Upper lobe of left lung (tissue), 6 donors: ENCODE measurements at regions not wholly inside any gene's neighbourhood (a gene's known extent, or its start where the extent isn't known, plus 50 kb on each side); places are given as distances from the start of the nearest gene placed in this dataset.

ENCODE experiments used
- ATAC-seq, 2 donors: fragments of 200-7000 bp; cut with Tn5 transposase; one replicate each; pipeline ENCODE4 v1.9.1; 2022; ENCODE audit warnings: mild to moderate bottlenecking in 2 of 2, moderate library complexity in 2 of 2; ENCODE audit not compliant: low FRiP score in 2 of 2
- DNase-seq, 2 donors: peaks; one replicate each; pipeline ENCODE4 v3.0.0-alpha.2; 2019 to 2020
- H3K27ac ChIP-seq, 4 donors: fragments of 200-600 bp; sonication (generic); one replicate each; pipeline ENCODE4 v1.5.1; 2016 to 2019
- H3K27me3 ChIP-seq, 4 donors: fragments of 200-600 bp; sonication (generic); one replicate each; pipeline ENCODE4 v1.5.1; 2017 to 2019
- H3K36me3 ChIP-seq, 4 donors: fragments of 200-600 bp; sonication (generic); one replicate each; pipeline ENCODE4 v1.5.1; 2016 to 2019
- H3K4me1 ChIP-seq, 4 donors: fragments of 200-600 bp; sonication (generic); one replicate each; pipeline ENCODE4 v1.5.1; 2018 to 2019
- H3K4me3 ChIP-seq, 4 donors: fragments of 200-600 bp; sonication (generic); one replicate each; pipeline ENCODE4 v1.5.1; 2017 to 2019; ENCODE audit warnings: mild to moderate bottlenecking in 2 of 4, moderate library complexity in 1 of 4
- H3K9me3 ChIP-seq, 4 donors: fragments of 200-600 bp; sonication (generic); one replicate each; pipeline ENCODE4 v1.5.1; 2018 to 2019
- EP300 ChIP-seq, 4 donors: sonication (generic); formaldehyde crosslinking; IDR thresholded peaks; one replicate each; pipeline ENCODE4 v1.5.1; 2017; ENCODE audit warnings: antibody characterized with exemption in 4 of 4, control low read depth in 2 of 4
- POLR2A ChIP-seq, 4 donors: fragments of 450-650 bp; IDR thresholded peaks; one replicate each; pipeline ENCODE4 v1.5.1; 2016 to 2017; ENCODE audit warnings: antibody characterized with exemption in 4 of 4, mild to moderate bottlenecking in 2 of 4
- POLR2AphosphoS5 ChIP-seq, 2 donors: sonication (generic); formaldehyde crosslinking; IDR thresholded peaks; one replicate each; pipeline ENCODE4 v1.5.1; 2017; ENCODE audit warnings: antibody characterized with exemption in 2 of 2
- WGBS, 2 donors: methylation state at CpG; one replicate each; pipeline ENCODE4 v1.1.5; 2017 to 2018; 5-methylcytosine and 5-hydroxymethylcytosine counted together
- TF ChIP-seq, protein P1 (sequence below), 6 experiments: fragments of 450-650 bp in 4 of 6; fragments of 200-600 bp in 2 of 6; sonication (generic) in 2 of 6; IDR thresholded peaks; one replicate each; pipeline ENCODE4 v1.5.1; 2016 to 2019; ENCODE audit warnings: antibody characterized with exemption in 6 of 6
- donor health status: DM: no; HTN: no; CAD: no; lungs with moderate emphysema.
- donor health status: DM: no; HTN: yes; CAD: no; lungs with severe emphysema.

DNA sequence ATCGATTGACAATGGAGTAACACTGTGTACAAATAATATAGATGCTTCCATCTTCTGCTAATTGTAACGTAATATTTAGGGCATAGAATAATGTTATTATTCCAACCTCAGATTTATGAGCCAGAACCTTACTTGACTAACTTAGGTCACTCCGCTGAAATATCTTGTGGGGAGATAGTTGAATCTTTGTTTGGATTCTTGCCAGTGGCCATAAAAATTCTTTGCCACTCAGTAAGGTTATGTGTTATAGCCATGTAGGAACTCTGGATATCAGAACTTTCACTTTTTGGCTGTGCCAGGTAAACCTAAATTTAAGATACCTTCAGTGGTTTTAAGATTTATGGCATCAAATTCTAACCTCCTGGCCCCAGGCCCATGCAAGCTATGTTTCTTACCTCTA is 197.6 kb downstream of the WDR11 start:
- ATAC-seq, result no peak
- no peak overlapping the region for H3K27ac ChIP-seq
- no peak for TF ChIP-seq EP300 (IDR thresholded peaks at IDR 0.05)
- TF ChIP-seq POLR2A (IDR thresholded peaks at IDR 0.05), result no peak
- TF ChIP-seq, protein P1, sequence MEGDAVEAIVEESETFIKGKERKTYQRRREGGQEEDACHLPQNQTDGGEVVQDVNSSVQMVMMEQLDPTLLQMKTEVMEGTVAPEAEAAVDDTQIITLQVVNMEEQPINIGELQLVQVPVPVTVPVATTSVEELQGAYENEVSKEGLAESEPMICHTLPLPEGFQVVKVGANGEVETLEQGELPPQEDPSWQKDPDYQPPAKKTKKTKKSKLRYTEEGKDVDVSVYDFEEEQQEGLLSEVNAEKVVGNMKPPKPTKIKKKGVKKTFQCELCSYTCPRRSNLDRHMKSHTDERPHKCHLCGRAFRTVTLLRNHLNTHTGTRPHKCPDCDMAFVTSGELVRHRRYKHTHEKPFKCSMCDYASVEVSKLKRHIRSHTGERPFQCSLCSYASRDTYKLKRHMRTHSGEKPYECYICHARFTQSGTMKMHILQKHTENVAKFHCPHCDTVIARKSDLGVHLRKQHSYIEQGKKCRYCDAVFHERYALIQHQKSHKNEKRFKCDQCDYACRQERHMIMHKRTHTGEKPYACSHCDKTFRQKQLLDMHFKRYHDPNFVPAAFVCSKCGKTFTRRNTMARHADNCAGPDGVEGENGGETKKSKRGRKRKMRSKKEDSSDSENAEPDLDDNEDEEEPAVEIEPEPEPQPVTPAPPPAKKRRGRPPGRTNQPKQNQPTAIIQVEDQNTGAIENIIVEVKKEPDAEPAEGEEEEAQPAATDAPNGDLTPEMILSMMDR (IDR thresholded peaks at IDR 0.05), result no peak
- TF ChIP-seq POLR2AphosphoS5 (IDR thresholded peaks at IDR 0.05), result no peak
- no peaks in the 10 kb centered on the region for H3K27me3 ChIP-seq
- no peaks in the 10 kb centered on the region for H3K9me3 ChIP-seq
- no peaks in the 10 kb centered on the region for H3K4me1 ChIP-seq
- no peak for DNase-seq
- WGBS, 2 donors, result 79 to 87% methylated on average over 3 of the region's 3 CpGs
- no peaks in the 10 kb centered on the region for H3K36me3 ChIP-seq
- H3K4me3 ChIP-seq, result no peak overlapping the region

DNA sequence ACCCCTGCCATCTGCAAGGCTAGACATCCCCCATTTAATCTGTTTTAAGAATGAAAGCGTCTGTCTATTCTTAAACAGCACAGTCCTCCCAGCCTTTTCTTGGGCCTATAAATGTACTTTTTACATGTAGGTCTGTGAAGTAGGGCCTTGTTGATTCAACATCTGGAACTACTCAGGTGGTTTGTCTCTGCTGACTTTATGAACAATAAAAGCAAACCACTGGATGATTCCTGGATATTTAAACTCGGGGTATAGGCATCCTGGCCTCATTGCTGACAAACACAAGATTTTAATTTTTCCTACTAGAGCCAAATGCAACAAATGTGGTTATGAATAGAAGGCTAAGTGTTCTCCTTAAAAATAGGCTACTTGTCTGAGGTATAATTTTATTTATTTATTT is 198.3 kb downstream of the WDR11 start:
- no peak overlapping the region for H3K4me3 ChIP-seq
- no peaks in the 10 kb centered on the region for H3K36me3 ChIP-seq
- ATAC-seq (no peak), DNase-seq (no peak)
- no peaks in the 10 kb centered on the region for H3K27me3 ChIP-seq
- WGBS, 2 donors, result 82 to 84% methylated on average over 2 of the region's 2 CpGs
- H3K4me1 ChIP-seq, result no peaks in the 10 kb centered on the region
- TF ChIP-seq EP300 (IDR thresholded peaks at IDR 0.05) (no peak), POLR2A (IDR thresholded peaks at IDR 0.05) (no peak), POLR2AphosphoS5 (IDR thresholded peaks at IDR 0.05) (no peak)
- TF ChIP-seq, protein P1 (IDR thresholded peaks at IDR 0.05), result no peak
- H3K9me3 ChIP-seq, result no peaks in the 10 kb centered on the region
- H3K27ac ChIP-seq, result no peak overlapping the region

DNA sequence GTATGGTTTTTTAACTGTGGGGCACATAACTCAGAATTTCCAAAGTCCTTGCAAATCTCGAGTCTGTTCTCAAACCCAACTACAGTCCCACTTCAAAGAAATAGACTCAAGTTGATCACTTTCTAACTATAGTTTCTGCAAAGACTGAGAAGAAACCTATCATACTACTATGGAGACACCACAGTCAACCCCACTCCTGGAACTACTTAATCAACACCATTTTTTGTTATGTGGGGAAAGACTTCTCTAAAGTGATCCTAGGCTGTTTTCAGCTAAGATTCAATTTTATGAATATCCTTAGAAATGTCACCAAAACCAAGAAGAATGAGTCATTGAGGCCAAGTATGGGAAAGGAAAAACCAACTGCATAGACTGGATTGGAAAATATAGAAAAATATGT is 198.8 kb downstream of the WDR11 start:
- H3K4me1 ChIP-seq, result no peaks in the 10 kb centered on the region
- no peaks in the 10 kb centered on the region for H3K27me3 ChIP-seq
- no peaks in the 10 kb centered on the region for H3K36me3 ChIP-seq
- no peak for DNase-seq
- H3K4me3 ChIP-seq, result no peak overlapping the region
- 69 to 85% methylated on average over 1 of the region's 1 CpG for WGBS, 2 donors
- no peak for ATAC-seq
- no peaks in the 10 kb centered on the region for H3K9me3 ChIP-seq
- TF ChIP-seq POLR2A (IDR thresholded peaks at IDR 0.05) (no peak), POLR2AphosphoS5 (IDR thresholded peaks at IDR 0.05) (no peak), EP300 (IDR thresholded peaks at IDR 0.05) (no peak)
- TF ChIP-seq, protein P1 (IDR thresholded peaks at IDR 0.05), result no peak
- no peak overlapping the region for H3K27ac ChIP-seq

DNA sequence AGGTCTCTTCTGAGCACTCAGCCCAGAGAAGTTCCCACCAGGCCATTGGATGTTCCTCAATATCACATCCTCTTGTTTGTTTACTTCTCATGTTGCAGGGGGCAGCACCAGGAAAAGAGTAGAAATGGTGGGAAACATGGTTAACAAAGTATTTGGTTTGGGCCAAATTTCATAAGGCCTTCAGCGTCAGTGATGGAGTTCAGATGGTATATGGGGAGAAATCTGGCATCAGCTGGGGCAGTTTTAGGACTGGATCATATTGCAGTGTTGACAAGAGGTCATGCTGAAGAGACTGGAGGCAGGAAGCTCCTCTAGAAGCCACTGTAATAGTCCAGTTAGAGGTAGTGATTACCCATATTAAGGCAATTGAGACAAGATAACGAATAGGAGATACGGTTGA is 200.0 kb downstream of the WDR11 start:
- 66 to 69% methylated on average over 3 of the region's 3 CpGs for WGBS, 2 donors
- ATAC-seq (no peak), DNase-seq (no peak)
- Histone ChIP-seq H3K4me1 (no peaks in the 10 kb centered on the region), H3K4me3 (no peak overlapping the region), H3K27me3 (no peaks in the 10 kb centered on the region), H3K9me3 (no peaks in the 10 kb centered on the region), H3K27ac (no peak overlapping the region), H3K36me3 (no peaks in the 10 kb centered on the region)
- TF ChIP-seq POLR2A (IDR thresholded peaks at IDR 0.05) (no peak), EP300 (IDR thresholded peaks at IDR 0.05) (no peak), POLR2AphosphoS5 (IDR thresholded peaks at IDR 0.05) (no peak)
- TF ChIP-seq, protein P1 (IDR thresholded peaks at IDR 0.05), result no peak

DNA sequence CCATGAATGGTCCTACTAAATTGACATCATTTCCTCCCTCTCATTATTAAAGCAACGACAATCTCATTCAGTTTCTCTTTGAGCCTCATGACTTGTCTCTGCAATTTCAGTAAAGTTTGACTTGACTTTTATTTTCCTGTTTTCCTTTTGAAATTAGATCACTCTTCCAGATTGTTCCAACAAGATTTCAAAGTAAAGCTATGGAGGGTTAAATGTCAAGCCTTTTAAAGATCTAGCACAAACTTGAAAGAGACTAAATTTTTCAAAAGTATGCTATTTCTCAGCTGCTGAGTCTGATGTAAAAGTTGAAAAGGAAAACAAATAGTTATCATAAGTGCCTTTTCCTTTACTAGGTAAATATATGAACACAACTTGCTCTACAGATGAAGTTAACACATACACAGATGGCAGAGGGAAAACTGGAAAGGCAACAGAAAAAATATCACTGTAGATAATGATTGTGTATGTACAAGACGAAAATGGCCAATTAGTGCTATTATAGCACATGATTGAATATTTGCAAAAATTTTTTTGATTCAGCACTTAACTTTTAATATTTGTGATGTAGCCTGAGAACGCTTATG is 200.6 kb downstream of the WDR11 start:
- no peaks in the 10 kb centered on the region for H3K27me3 ChIP-seq
- WGBS, 2 donors, result 44 to 59% methylated on average over 3 of the region's 3 CpGs
- no peak overlapping the region for H3K4me3 ChIP-seq
- no peaks in the 10 kb centered on the region for H3K36me3 ChIP-seq
- TF ChIP-seq EP300 (IDR thresholded peaks at IDR 0.05), result no peak
- TF ChIP-seq POLR2AphosphoS5 (IDR thresholded peaks at IDR 0.05), result no peak
- TF ChIP-seq, protein P1 (IDR thresholded peaks at IDR 0.05), result no peak
- TF ChIP-seq POLR2A (IDR thresholded peaks at IDR 0.05), result no peak
- H3K27ac ChIP-seq, result no peak overlapping the region
- ATAC-seq, result no peak
- no peaks in the 10 kb centered on the region for H3K9me3 ChIP-seq
- DNase-seq, result no peak
- no peaks in the 10 kb centered on the region for H3K4me1 ChIP-seq
